Peyer's patch (tissue), 4 donors: ENCODE measurements at regions not wholly inside any gene's neighbourhood (a gene's known extent, or its start where the extent isn't known, plus 50 kb on each side); places are given as distances from the start of the nearest gene placed in this dataset.
A peak's percentile ranks its signal among the peaks of the same experiment; 100 is the strongest.
"Not testable (repeated sequence)": the region's sequence is repeated elsewhere in the genome, so short reads cannot be mapped to it uniquely, and the experiment has no call there.

Source experiments
- DNase-seq, 3 donors: peaks; one replicate each; pipeline ENCODE4 v3.0.0-alpha.2; 2017 to 2019
- H3K27ac ChIP-seq, 4 donors: fragments of 200-600 bp; sonication (generic); one replicate each; pipeline ENCODE4 v1.5.1; 2016 to 2019
- H3K27me3 ChIP-seq, 2 donors: fragments of 200-600 bp; sonication (generic); one replicate each; pipeline ENCODE4 v1.5.1; 2019
- H3K36me3 ChIP-seq, 3 donors: fragments of 200-600 bp; sonication (generic); one replicate each; pipeline ENCODE4 v1.5.1; 2016 to 2019
- H3K4me1 ChIP-seq, 4 donors: fragments of 200-600 bp; sonication (generic); one replicate each; pipeline ENCODE4 v1.5.1; 2016 to 2019
- H3K4me3 ChIP-seq, 4 donors: fragments of 200-600 bp; sonication (generic); 1 replicate in 3 of 4; 2 replicates in 1 of 4; pipeline ENCODE4 v1.5.1; 2016 to 2019; ENCODE audit warnings: mild to moderate bottlenecking in 1 of 4
- H3K9me3 ChIP-seq, 4 donors: fragments of 200-600 bp; sonication (generic); one replicate each; pipeline ENCODE4 v1.5.1; 2016 to 2019; ENCODE audit warnings: mild to moderate bottlenecking in 1 of 4
- TF ChIP-seq, protein P1 (sequence below), 6 experiments: fragments of 450-650 bp in 4 of 6; fragments of 200-600 bp in 2 of 6; sonication (generic) in 1 of 6; IDR thresholded peaks; one replicate each; pipeline ENCODE4 v1.5.1; 2017 to 2019; ENCODE audit warnings: antibody characterized with exemption in 6 of 6, mild to moderate bottlenecking in 3 of 6, moderate library complexity in 1 of 6

DNA sequence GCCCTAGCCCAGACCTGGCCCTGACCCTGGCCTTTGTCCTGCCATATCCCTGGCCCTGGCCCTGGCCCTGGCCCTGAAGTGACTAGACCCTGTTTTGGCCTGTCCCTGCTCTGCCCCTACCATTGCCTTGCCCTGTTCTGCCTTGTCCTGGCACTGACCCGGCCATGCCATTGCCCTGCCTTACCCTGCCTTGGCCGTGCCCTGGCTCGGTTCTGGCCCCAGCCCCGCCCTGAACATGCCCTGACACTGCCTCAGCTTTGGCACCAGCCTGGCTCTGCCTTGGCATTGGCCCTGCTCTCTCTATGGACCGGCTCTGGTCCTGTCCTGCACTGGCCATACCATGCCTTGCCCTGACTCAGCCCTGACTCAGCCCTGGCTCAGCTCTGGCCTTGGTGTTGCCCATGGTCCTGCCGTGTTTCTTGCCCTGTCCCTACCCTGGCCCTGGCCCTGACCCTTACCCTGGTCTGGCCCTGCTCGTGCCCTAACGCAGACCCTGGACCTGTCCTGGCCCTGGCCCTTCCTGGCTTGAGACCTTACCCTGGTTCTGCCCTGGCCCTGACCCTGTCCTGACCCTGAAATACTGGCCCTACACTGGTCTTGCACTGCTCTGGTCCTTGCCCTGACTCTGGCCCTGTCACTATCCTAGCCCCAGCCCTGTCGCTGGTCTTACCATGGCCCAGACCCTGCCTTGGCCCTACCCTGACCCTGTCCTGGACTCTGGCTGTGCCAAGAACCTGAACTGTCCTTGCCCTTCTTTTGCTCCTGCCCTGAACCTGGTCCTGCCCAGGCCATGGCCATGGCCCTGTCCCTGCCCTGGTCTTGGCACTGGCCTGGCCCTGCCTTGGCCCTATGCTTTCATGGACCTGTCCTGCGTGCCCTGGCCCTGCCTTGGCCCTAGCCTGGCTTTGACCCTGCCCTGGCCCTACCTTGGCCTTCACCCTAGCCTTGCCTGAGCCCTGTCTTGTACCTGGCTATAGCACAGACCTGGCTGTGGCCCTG lies 224.6 kb downstream of the LIPI start:
- not testable (repeated sequence) for H3K36me3 ChIP-seq, H3K4me1 ChIP-seq, H3K27me3 ChIP-seq, H3K4me3 ChIP-seq, H3K27ac ChIP-seq, H3K9me3 ChIP-seq
- DNase-seq: peak in 1 of 3 donors; percentile 33

DNA sequence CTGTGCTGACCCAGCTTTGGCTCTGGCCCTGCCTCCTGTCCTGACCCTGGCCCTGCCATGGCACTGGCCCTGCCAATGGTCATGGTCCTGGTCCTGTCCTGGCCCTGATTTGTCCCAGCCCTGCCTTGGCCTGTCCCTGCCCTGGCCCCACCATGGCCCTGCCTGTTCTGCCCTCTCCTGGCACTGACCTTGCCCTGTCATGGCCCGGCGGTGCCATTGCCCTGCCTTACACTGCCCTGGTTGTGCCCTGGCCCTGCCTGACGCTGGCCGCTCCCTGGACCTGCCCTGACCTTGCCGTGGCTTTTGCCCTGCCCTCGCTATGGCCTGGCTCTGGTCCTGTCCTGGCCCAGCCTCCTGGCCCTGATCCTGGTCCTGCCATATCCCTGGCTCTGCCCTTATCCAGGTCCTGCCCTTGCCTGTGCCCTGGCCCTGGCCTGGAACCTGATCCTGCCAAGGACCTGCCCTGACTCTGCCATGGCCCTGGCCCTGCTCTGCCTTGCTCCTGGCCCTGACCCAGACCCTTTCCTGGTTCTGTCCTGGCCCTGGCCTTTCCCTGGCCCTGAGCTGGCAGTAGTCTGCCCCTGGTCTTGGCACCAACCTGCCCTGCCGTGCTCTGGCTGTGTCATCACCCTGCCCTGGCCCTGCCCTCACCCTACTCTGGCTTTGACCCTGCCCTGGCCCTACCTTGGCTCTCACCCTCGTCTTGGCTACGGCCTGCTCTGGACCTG lies 225.5 kb downstream of the LIPI start:
- not testable (repeated sequence) for H3K4me3 ChIP-seq, H3K9me3 ChIP-seq, H3K27ac ChIP-seq, H3K27me3 ChIP-seq, H3K36me3 ChIP-seq, H3K4me1 ChIP-seq
- peak in 1 of 3 donors; percentile 37 for DNase-seq

DNA sequence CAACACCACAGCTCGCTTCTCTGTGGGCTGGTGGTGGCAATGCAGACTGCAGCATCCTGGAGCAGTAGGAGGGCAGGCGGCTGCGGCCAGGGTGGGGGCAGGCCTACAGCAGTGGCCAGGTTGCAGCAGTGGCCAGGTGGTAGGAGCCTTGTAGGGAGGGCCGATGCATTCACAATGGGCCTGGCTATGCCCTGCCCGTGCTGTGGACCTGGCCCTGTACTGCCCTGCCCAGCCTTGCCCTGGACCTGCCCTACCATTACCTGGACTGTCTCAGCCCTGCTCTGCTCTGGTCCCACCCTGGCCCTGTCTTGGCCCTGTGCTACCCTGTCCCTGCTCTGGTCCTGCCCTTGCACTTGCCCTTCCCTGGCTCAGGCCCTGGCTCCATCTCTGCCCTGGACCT lies 226.0 kb downstream of the LIPI start:
- not testable (repeated sequence) for H3K4me1 ChIP-seq, H3K4me3 ChIP-seq, H3K36me3 ChIP-seq, H3K27me3 ChIP-seq, H3K9me3 ChIP-seq, H3K27ac ChIP-seq
- DNase-seq: peak in 1 of 3 donors; percentile 26

DNA sequence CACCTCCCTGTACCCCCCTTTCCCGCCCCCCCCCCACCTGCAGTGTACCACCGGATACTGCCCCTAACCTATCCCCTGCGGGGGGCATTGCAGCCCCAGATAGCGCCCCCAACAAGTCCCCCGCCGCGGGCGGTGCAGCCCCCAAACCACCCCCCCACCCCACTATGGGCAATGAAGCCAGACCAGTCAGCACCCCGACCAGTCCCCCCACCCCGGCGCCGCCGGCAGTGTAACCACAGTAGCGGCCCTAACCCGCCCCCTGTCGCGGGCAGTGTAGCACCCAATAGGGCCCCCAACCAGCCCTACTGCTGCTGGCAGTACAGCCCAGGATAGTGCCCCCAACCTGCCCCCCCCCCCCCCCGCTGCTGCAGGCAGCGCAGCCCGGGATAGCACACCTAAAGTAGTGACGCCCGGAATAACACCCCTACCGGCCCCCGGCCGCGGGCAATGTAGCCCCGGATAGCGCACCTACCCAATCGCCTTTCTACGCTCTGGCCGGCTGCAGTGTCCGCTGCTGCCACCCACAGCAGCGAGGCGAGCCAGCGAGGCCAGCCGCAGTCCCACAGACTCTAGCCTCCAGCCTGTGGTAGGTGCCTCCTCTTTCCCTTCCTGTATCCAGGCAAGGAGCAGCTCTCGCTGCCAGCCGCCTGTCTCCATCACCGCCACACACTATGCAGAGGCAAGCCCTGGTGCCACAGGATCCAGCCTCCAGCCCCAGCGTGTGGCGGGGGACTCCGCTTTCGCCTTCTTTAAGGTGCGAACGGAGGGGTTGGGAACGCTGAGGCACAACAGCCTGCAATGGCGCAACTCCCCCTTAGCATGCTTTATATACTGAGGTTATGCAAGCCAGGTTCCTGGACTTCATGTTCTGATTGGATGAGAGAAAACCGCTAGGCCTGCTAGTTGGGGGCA lies 229.3 kb downstream of the LIPI start:
- not testable (repeated sequence) for H3K4me1 ChIP-seq, H3K9me3 ChIP-seq, DNase-seq, H3K27me3 ChIP-seq, H3K27ac ChIP-seq, H3K4me3 ChIP-seq, H3K36me3 ChIP-seq

DNA sequence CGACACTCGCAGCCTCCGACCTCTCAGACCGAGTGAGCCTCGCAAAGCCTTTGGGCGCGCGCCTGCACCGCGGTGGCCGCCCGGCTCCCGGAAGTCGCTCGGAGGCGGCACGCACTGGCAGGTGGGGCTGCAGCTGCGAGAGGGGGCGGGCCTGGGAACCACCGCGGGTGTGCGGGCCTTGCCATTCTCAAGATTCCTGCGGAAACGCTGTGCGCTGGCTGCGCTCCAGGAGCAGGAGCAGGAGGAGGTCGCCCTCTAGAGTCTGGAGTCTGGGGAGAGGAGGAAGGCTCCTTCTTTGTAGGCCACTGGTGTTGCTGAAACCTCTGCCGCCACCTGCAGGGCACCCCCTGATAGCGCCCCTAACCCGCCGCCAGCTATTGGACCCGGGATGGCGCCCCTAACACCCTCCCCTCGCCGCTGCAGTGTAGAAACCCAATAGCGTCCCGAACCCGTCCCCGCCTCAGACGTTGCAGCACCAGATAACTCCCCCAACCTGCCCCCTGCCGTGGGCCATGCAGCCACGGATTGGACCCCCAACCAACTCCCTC lies 230.6 kb downstream of the LIPI start:
- H3K4me1 ChIP-seq, H3K36me3 ChIP-seq, H3K27me3 ChIP-seq, H3K27ac ChIP-seq, H3K9me3 ChIP-seq: not testable (repeated sequence)
- TF ChIP-seq, protein P1, sequence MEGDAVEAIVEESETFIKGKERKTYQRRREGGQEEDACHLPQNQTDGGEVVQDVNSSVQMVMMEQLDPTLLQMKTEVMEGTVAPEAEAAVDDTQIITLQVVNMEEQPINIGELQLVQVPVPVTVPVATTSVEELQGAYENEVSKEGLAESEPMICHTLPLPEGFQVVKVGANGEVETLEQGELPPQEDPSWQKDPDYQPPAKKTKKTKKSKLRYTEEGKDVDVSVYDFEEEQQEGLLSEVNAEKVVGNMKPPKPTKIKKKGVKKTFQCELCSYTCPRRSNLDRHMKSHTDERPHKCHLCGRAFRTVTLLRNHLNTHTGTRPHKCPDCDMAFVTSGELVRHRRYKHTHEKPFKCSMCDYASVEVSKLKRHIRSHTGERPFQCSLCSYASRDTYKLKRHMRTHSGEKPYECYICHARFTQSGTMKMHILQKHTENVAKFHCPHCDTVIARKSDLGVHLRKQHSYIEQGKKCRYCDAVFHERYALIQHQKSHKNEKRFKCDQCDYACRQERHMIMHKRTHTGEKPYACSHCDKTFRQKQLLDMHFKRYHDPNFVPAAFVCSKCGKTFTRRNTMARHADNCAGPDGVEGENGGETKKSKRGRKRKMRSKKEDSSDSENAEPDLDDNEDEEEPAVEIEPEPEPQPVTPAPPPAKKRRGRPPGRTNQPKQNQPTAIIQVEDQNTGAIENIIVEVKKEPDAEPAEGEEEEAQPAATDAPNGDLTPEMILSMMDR (IDR thresholded peaks at IDR 0.05): peak in 3 of 6 experiments; percentile 3 to 48 (median 36)
- peak; percentile 20 to 73 (median 46) for DNase-seq
- H3K4me3 ChIP-seq: peak overlapping the region in 3 of 4 donors; percentile 32 to 50 (median 39)

DNA sequence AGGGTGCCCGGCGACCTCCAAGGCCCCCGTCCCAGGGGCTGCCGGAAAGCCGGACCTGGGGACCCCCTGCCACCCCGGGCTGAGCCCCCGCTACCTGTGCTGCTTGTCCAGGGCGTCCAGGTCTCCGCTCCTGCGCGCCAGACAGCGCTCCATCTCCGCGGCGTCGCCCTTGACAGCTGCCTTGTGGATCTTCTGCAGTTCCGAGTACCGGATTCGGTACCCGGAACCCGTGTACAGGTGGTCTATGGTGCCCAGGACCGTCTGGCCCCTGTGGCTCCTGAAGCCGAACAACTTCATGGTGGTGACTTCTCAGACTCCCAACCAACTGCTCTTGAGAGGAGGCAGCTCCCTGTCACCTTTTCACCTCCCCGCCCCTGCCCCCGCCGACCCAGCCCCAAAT lies 231.1 kb downstream of the LIPI start:
- H3K27ac ChIP-seq: not testable (repeated sequence)

DNA sequence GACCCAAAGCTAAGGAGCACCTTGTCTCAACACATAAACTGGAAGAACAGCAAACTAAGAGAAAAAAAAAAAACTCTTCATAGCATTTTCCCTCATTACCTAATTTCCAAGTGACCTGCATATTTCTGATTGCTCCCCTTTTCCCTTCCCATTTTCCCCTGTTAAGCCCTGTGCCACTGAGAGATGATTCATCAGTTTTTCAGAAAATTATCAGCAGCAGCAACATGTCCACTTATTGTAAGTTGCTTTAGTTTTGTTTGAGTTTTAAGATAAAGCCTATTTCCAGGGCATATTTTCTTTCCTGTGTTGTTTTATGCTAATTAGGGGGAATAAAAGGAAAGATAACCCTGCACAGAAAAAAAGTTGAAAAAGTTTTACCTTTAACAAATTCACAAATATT lies 236.2 kb downstream of the LIPI start:
- not testable (repeated sequence) for DNase-seq, H3K9me3 ChIP-seq, H3K4me1 ChIP-seq, H3K27me3 ChIP-seq, H3K36me3 ChIP-seq, H3K4me3 ChIP-seq, H3K27ac ChIP-seq

More for the DNA sequence above, 231.1 kb downstream of the LIPI start:
- not testable (repeated sequence) for H3K9me3 ChIP-seq, H3K36me3 ChIP-seq, H3K27me3 ChIP-seq, H3K4me1 ChIP-seq
- peak in 2 of 3 donors; percentile 43 to 48 for DNase-seq
- peak overlapping the region; percentile 13 to 50 (median 36) for H3K4me3 ChIP-seq

DNA sequence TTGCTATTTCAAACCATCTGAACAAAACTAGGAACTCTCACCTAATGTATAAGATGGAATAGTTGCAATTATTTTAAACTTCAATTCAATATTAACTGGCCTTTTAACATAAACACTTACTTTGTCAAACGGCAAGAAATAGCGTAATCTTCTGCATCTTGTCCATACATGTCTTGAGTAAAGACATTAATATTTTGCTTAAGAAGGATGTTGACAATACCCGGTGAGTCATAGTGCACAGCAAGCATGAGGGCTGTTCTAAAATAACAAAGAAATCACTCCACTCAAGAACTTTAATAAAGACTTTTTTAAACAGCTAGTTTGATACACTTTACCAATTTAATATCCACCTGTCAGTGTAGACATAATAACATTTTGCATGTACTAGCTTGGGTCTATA lies 240.9 kb downstream of the LIPI start:
- H3K4me3 ChIP-seq, H3K36me3 ChIP-seq, H3K27me3 ChIP-seq, H3K4me1 ChIP-seq, DNase-seq, H3K27ac ChIP-seq, H3K9me3 ChIP-seq: not testable (repeated sequence)

DNA sequence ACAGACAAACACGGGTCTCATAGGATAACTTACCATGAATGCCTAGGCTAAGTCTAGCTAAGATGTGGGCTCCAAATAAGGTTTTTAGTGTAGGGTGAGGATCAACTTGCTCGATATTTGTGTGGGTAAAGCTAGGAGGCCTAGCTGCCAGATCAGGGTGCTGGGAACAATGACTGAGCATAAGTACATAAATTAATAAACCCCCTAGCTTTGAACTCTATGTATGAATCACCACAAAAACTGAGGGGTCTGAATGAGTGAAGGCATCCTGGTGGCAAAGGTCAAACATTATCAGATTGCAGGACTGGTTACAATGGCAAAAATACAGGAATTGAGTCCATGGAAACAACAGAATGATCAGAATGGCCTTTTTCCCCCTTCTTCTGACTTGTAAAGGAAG lies 241.8 kb downstream of the LIPI start:
- H3K36me3 ChIP-seq, H3K27me3 ChIP-seq, H3K27ac ChIP-seq, DNase-seq, H3K4me3 ChIP-seq, H3K9me3 ChIP-seq, H3K4me1 ChIP-seq: not testable (repeated sequence)

DNA sequence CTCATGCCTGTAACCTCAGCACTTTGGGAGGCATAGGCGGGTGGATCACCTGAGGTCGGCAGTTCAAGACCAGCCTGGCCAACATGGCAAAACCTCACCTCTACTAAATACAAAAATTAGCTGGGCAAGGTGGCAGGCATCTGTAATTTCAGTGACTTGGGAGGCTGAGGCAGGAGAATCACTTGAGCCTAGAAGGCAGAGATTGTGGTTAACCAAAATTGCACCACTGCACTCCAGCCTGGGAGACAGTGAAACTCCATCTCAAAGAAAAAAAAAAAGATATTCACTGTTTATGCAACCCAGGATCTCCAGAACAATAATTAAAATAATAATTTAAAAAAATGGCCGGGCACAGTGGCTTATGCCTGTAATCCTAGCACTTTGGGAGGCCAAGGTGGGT lies 247.5 kb downstream of the LIPI start:
- not testable (repeated sequence) for H3K4me1 ChIP-seq, H3K27me3 ChIP-seq, H3K27ac ChIP-seq, H3K4me3 ChIP-seq, H3K36me3 ChIP-seq, H3K9me3 ChIP-seq, DNase-seq
